HCT116 (cell line): ENCODE measurements at regions not wholly inside any gene's neighbourhood (a gene's known extent, or its start where the extent isn't known, plus 50 kb on each side); places are given as distances from the start of the nearest gene placed in this dataset.

Experiments used
- ATAC-seq: fragments of 200-7000 bp; cut with Tn5 transposase; 2 replicates; pipeline ENCODE4 v1.9.1; 2020; ENCODE audit warnings: mild to moderate bottlenecking, moderate library complexity
- BruUV-seq: library from RNA; stranded (reverse); fragments of 400-500 nt; replicated peaks from 2 replicates; lab custom pipeline; 2021; lab: Mats Ljungman, UMichigan
- CTCF ChIA-PET: fragments of 300-600 bp; sonication (Branson Sonifier 250); formaldehyde crosslinking; loops from one replicate; lab custom pipeline; 2021; ENCODE audit warnings: antibody characterized with exemption; lab: Charles Lee
- POLR2A ChIA-PET: fragments of 300-600, 350-600 bp; sonication (Branson Sonifier 250); formaldehyde crosslinking; loops from one replicate; lab custom pipeline; 2021; ENCODE audit warnings: antibody characterized with exemption; lab: Charles Lee
- RAD21 ChIA-PET, 2 experiments: fragments of 300-600 bp; sonication (Branson Sonifier 250); formaldehyde crosslinking; loops; one replicate each; lab custom pipeline; 2023; ENCODE audit warnings: low total read pairs in 2 of 2; ENCODE audit not compliant: uncharacterized antibody in 2 of 2, unreplicated experiment in 2 of 2, low non-redundant PET in 1 of 2; lab: Charles Lee
- DNase-seq: peaks from one replicate; pipeline ENCODE4 v3.0.0-alpha.2; 2010; ENCODE audit warnings: low read depth, low spot score
- H2AFZ ChIP-seq: fragments of 200-600 bp; shearing (Covaris generic), sonication (generic); 2 replicates; pipeline ENCODE4 v1.6.1; 2017; ENCODE audit warnings: low read depth, mixed run types, mixed read lengths, antibody characterized with exemption, low read length; ENCODE audit not compliant: poor library complexity, severe bottlenecking
- H3K27ac ChIP-seq: 2 replicates; pipeline ENCODE4 v1.5.1; 2012; ENCODE audit warnings: low read depth, low read length
- H3K27me3 ChIP-seq: fragments of 200-600 bp; sonication (generic); 2 replicates; pipeline ENCODE4 v1.6.1; 2016; ENCODE audit warnings: mixed run types, low read length, mixed read lengths; ENCODE audit not compliant: insufficient read depth
- H3K36me3 ChIP-seq, 2 experiments: fragments of 200-500 bp in 1 of 2; fragments of 200-600 bp in 1 of 2; sonication (Bioruptor generic) in 1 of 2; sonication (generic) in 1 of 2; 2 replicates each; pipeline versions ENCODE4 v1.5.1 to v1.6.1; 2014 to 2016; ENCODE audit warnings: low read length in 2 of 2, inconsistent platforms in 1 of 2, mixed read lengths in 1 of 2, mixed run types in 1 of 2; ENCODE audit not compliant: insufficient read depth in 2 of 2, control insufficient read depth in 1 of 2
- H3K4me1 ChIP-seq, 2 experiments: fragments of 200-600 bp in 1 of 2; sonication (generic) in 1 of 2; 2 replicates each; pipeline versions ENCODE4 v1.5.1 to v1.6.1; 2012 to 2017; ENCODE audit warnings: low read length in 2 of 2, inconsistent platforms in 1 of 2, mild to moderate bottlenecking in 1 of 2, mixed read lengths in 1 of 2, mixed run types in 1 of 2, moderate library complexity in 1 of 2; ENCODE audit not compliant: insufficient read depth in 2 of 2, control insufficient read depth in 1 of 2
- H3K4me2 ChIP-seq: fragments of 200-600 bp; sonication (generic); 2 replicates; pipeline ENCODE4 v1.6.1; 2017; ENCODE audit warnings: mixed run types, low read length, mixed read lengths
- H3K4me3 ChIP-seq, 2 experiments: fragments of 200-600 bp in 1 of 2; sonication (generic) in 1 of 2; replicated peaks in 1 of 2; 2 replicates each; pipeline ENCODE4 v1.5.1; 2011 to 2016; ENCODE audit warnings: low read length in 2 of 2, control low read depth in 1 of 2, low read depth in 1 of 2, mild to moderate bottlenecking in 1 of 2, mixed read lengths in 1 of 2, mixed run types in 1 of 2
- H3K79me2 ChIP-seq: fragments of 200-600 bp; sonication (generic); 2 replicates; pipeline ENCODE4 v1.6.1; 2017; ENCODE audit warnings: mild to moderate bottlenecking, mixed run types, low read length, moderate library complexity, mixed read lengths; ENCODE audit not compliant: insufficient read depth
- H3K9ac ChIP-seq: fragments of 200-600 bp; sonication (generic); 2 replicates; pipeline ENCODE4 v1.6.1; 2016; ENCODE audit warnings: low read length, mixed read lengths
- H3K9me2 ChIP-seq: fragments of 200-600 bp; sonication (generic), shearing (Covaris generic); 2 replicates; pipeline ENCODE4 v1.6.1; 2017; ENCODE audit warnings: mixed run types, mild to moderate bottlenecking, moderate library complexity; ENCODE audit not compliant: insufficient read depth
- H3K9me3 ChIP-seq, 2 experiments: fragments of 200-500 bp in 1 of 2; fragments of 200-600 bp in 1 of 2; sonication (Bioruptor generic) in 1 of 2; sonication (generic) in 1 of 2; 2 replicates each; pipeline ENCODE4 v1.6.1; 2014 to 2017; ENCODE audit warnings: low read length in 2 of 2, mixed read lengths in 2 of 2, inconsistent platforms in 1 of 2, low read depth in 1 of 2, mild to moderate bottlenecking in 1 of 2, mixed run types in 1 of 2, moderate library complexity in 1 of 2; ENCODE audit not compliant: control insufficient read depth in 1 of 2, insufficient read depth in 1 of 2
- H4K20me1 ChIP-seq: fragments of 200-600 bp; sonication (generic), shearing (Covaris generic); 2 replicates; pipeline ENCODE4 v1.6.1; 2017; ENCODE audit warnings: mixed run types, mild to moderate bottlenecking, moderate library complexity; ENCODE audit not compliant: insufficient read depth
- CEBPB ChIP-seq: IDR thresholded peaks from 2 replicates; pipeline ENCODE4 v1.6.1; 2012; ENCODE audit warnings: low read depth
- ELF1 ChIP-seq: IDR thresholded peaks from 2 replicates; pipeline ENCODE4 v1.6.1; 2012; ENCODE audit warnings: low read depth, borderline replicate concordance
- EZH2 ChIP-seq: fragments of 200-600 bp; sonication (generic); IDR thresholded peaks from 2 replicates; pipeline ENCODE4 v1.6.1; 2017; ENCODE audit warnings: antibody characterized with exemption, mixed run types
- EZH2phosphoT487 ChIP-seq: fragments of 200-600 bp; IDR thresholded peaks from 2 replicates; pipeline ENCODE4 v1.6.1; 2018; ENCODE audit warnings: antibody characterized with exemption, borderline replicate concordance
- JUND ChIP-seq: IDR thresholded peaks from 2 replicates; pipeline ENCODE4 v1.6.1; 2012
- POLR2A ChIP-seq: IDR thresholded peaks from 2 replicates; pipeline ENCODE4 v1.7.0; 2011; ENCODE audit warnings: borderline replicate concordance; ENCODE audit not compliant: insufficient read depth, insufficient read length; ENCODE audit errors: extremely low read depth
- POLR2AphosphoS5 ChIP-seq: IDR thresholded peaks from 2 replicates; pipeline ENCODE4 v1.6.1; 2011; ENCODE audit warnings: mild to moderate bottlenecking, low read depth, low read length, moderate library complexity
- REST ChIP-seq: IDR thresholded peaks from 2 replicates; pipeline ENCODE4 v1.6.1; 2012; ENCODE audit warnings: low read depth
- SIN3A ChIP-seq: IDR thresholded peaks from 2 replicates; pipeline ENCODE4 v1.6.1; 2012; ENCODE audit warnings: low read depth
- SP1 ChIP-seq: IDR thresholded peaks from 2 replicates; pipeline ENCODE4 v1.6.1; 2012; ENCODE audit warnings: low read depth
- SRF ChIP-seq: IDR thresholded peaks from 2 replicates; pipeline ENCODE4 v1.6.1; 2012; ENCODE audit warnings: low read depth
- TCF7L2 ChIP-seq: IDR thresholded peaks from 2 replicates; pipeline ENCODE4 v1.7.0; 2011; ENCODE audit warnings: borderline replicate concordance, inconsistent platforms; ENCODE audit not compliant: insufficient read depth, insufficient read length; ENCODE audit errors: extremely low read depth
- YY1 ChIP-seq: IDR thresholded peaks from 2 replicates; pipeline ENCODE4 v1.6.1; 2011; ENCODE audit warnings: low read length, low read depth, moderate library complexity, mild to moderate bottlenecking; ENCODE audit not compliant: insufficient replicate concordance; ENCODE audit errors: extremely low read depth
- intact Hi-C: fragments of 100-400 bp; cut with micrococcal nuclease; formaldehyde crosslinking; loops from 2 replicates; pipeline ENCODE4 v1.10.0; 2022
- TF ChIP-seq, protein P1 (sequence below): IDR thresholded peaks from 2 replicates; pipeline ENCODE4 v1.6.1; 2012

DNA sequence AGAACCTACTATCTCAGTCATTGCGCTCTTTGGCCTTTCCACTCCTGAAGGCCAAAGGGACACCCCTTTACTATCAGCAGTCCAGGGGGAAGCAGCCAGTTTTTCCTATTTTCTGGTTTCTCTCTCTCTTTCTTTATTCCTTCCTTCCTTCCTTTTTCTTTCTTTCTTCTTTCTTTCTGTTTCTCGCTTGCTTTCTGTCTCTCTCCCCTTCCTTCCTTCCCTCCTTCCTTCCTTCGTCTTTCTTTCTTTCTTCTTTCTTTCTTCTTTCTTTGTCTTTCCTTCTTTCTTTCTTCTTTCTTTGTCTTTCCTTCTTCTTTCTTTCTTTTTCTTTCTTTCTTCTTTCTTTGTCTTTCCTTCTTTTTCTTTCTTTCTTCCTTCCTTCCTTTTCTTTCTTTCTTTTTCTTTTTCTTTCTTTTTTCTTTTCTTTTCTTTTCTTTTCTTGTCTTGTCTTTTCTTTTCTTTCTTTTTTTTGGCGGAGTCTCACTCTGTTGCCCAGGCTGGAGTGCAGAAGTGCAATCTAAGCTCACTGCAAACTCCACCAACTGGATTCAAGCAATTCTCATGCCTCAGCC is 64.9 kb upstream of the OTX2 start:
- no peaks in the 10 kb centered on the region for H3K79me2 ChIP-seq
- H3K4me1 ChIP-seq = no peaks in the 10 kb centered on the region; a peak in 1 of 4 replicates
- DNase-seq = no peak
- POLR2A ChIA-PET = no interaction called here
- no peaks in the 10 kb centered on the region for H3K36me3 ChIP-seq
- no peak overlapping the region for H3K4me3 ChIP-seq
- peaks cover 2% of the 10 kb centered on the region; the same call in 1 of the 2 replicates for H3K27me3 ChIP-seq
- H3K4me2 ChIP-seq = no peak overlapping the region
- no peak overlapping the region for H2AFZ ChIP-seq
- no TSS peak for BruUV-seq
- CTCF ChIA-PET = interaction anchor here (0.6 to 1.7 kb wide), 6 partner anchors 9 to 316 kb away, joined by 3 to 8 read pairs (median 4); no protein-coding TSS in a partner anchor
- H4K20me1 ChIP-seq = no peaks in the 10 kb centered on the region
- TF ChIP-seq POLR2A (no peak), SIN3A (no peak), ELF1 (no peak), POLR2AphosphoS5 (no peak), CEBPB (no peak), SP1 (no peak), EZH2 (no peak), TCF7L2 (no peak), YY1 (no peak), SRF (no peak), JUND (no peak), EZH2phosphoT487 (no peak), REST (no peak)
- TF ChIP-seq, protein P1, sequence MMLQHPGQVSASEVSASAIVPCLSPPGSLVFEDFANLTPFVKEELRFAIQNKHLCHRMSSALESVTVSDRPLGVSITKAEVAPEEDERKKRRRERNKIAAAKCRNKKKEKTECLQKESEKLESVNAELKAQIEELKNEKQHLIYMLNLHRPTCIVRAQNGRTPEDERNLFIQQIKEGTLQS = no peak
- H3K9me3 ChIP-seq = no peaks in the 10 kb centered on the region
- intact Hi-C loops = no loop called here
- no peak for ATAC-seq
- RAD21 ChIA-PET = interaction anchor here (0.5 kb wide), 2 partner anchors 163 to 185 kb away, joined by 3 to 4 read pairs; no protein-coding TSS in a partner anchor
- no peak overlapping the region for H3K27ac ChIP-seq
- no peak overlapping the region for H3K9ac ChIP-seq
- no peaks in the 10 kb centered on the region for H3K9me2 ChIP-seq
